Right atrium auricular region (tissue), 2 donors: ENCODE measurements at regions not wholly inside any gene's neighbourhood (a gene's known extent, or its start where the extent isn't known, plus 50 kb on each side); places are given as distances from the start of the nearest gene placed in this dataset.
"Not testable (repeated sequence)": the region's sequence is repeated elsewhere in the genome, so short reads cannot be mapped to it uniquely, and the experiment has no call there.

ENCODE experiments used
- DNase-seq: peaks from one replicate; pipeline ENCODE4 v3.0.0-alpha.2; 2019; ENCODE audit warnings: low spot score
- H3K27ac ChIP-seq, 2 donors: fragments of 200-600 bp; sonication (generic); 1 replicate in 1 of 2; 2 replicates in 1 of 2; pipeline ENCODE4 v1.5.1; 2016 to 2019
- H3K27me3 ChIP-seq, 2 donors: fragments of 200-600 bp; sonication (generic); one replicate each; pipeline versions ENCODE4 v1.5.1 to v1.6.0; 2017 to 2019
- H3K36me3 ChIP-seq: fragments of 200-600 bp; sonication (generic); one replicate; pipeline ENCODE4 v1.5.1; 2016
- H3K4me1 ChIP-seq, 2 donors: fragments of 200-600 bp; sonication (generic); one replicate each; pipeline versions ENCODE4 v1.5.1 to v1.6.0; 2017 to 2019
- H3K4me3 ChIP-seq, 2 donors: fragments of 200-600 bp; sonication (generic); 1 replicate in 1 of 2; 2 replicates in 1 of 2; pipeline ENCODE4 v1.5.1; 2017 to 2019; ENCODE audit warnings: mild to moderate bottlenecking in 1 of 2, moderate library complexity in 1 of 2
- H3K9me3 ChIP-seq, 2 donors: fragments of 200-600 bp; sonication (generic); one replicate each; pipeline ENCODE4 v1.5.1; 2019
- CTCF ChIP-seq, 2 donors: fragments of 200-600 bp; sonication (generic); IDR thresholded peaks; one replicate each; pipeline ENCODE4 v1.5.1; 2019; ENCODE audit warnings: antibody characterized with exemption in 2 of 2

GRCh38 chr1:76687307-76688175, 179.7 kb upstream of the ST6GALNAC5 start:
- Histone ChIP-seq H3K9me3 (no peaks in the 10 kb centered on the region), H3K36me3 (no peaks in the 10 kb centered on the region), H3K4me1 (no peaks in the 10 kb centered on the region), H3K4me3 (no peak overlapping the region), H3K27ac (no peak overlapping the region), H3K27me3 (no peaks in the 10 kb centered on the region)
- DNase-seq, result no peak
- TF ChIP-seq CTCF (IDR thresholded peaks at IDR 0.05), result no peak

- DNase-seq, result no peak
- Histone ChIP-seq H3K27ac (no peak overlapping the region), H3K4me3 (no peak overlapping the region), H3K27me3 (no peaks in the 10 kb centered on the region), H3K4me1 (no peaks in the 10 kb centered on the region), H3K36me3 (no peaks in the 10 kb centered on the region), H3K9me3 (no peaks in the 10 kb centered on the region)
- no peak for TF ChIP-seq CTCF (IDR thresholded peaks at IDR 0.05)
Measured at GRCh38 chr1:76690766-76691165, 176.5 kb upstream of the ST6GALNAC5 start.

GRCh38 chr1:76695535-76695934, 171.7 kb upstream of the ST6GALNAC5 start:
- H3K9me3 ChIP-seq, result no peaks in the 10 kb centered on the region
- H3K36me3 ChIP-seq, result no peaks in the 10 kb centered on the region
- H3K4me1 ChIP-seq, result no peaks in the 10 kb centered on the region
- DNase-seq, result no peak
- no peak for TF ChIP-seq CTCF (IDR thresholded peaks at IDR 0.05)
- H3K4me3 ChIP-seq, result no peak overlapping the region
- H3K27me3 ChIP-seq, result no peaks in the 10 kb centered on the region
- H3K27ac ChIP-seq, result no peak overlapping the region

GRCh38 chr1:76697361-76697760, 169.9 kb upstream of the ST6GALNAC5 start:
- Histone ChIP-seq H3K27ac (no peak overlapping the region), H3K36me3 (no peaks in the 10 kb centered on the region), H3K4me3 (no peak overlapping the region), H3K27me3 (no peaks in the 10 kb centered on the region), H3K4me1 (no peaks in the 10 kb centered on the region), H3K9me3 (no peaks in the 10 kb centered on the region)
- no peak for TF ChIP-seq CTCF (IDR thresholded peaks at IDR 0.05)
- no peak for DNase-seq

GRCh38 chr1:76699646-76700045, 167.6 kb upstream of the ST6GALNAC5 start:
- H3K4me1 ChIP-seq, H3K4me3 ChIP-seq, DNase-seq, H3K36me3 ChIP-seq, H3K27ac ChIP-seq, H3K9me3 ChIP-seq, H3K27me3 ChIP-seq: not testable (repeated sequence)

- DNase-seq, H3K27ac ChIP-seq, H3K27me3 ChIP-seq, H3K9me3 ChIP-seq, H3K36me3 ChIP-seq, H3K4me1 ChIP-seq, H3K4me3 ChIP-seq: not testable (repeated sequence)
Measured at GRCh38 chr1:76700200-76700599, 167.1 kb upstream of the ST6GALNAC5 start.

GRCh38 chr1:76705560-76705959, 161.7 kb upstream of the ST6GALNAC5 start:
- Histone ChIP-seq H3K27me3 (no peaks in the 10 kb centered on the region), H3K9me3 (no peaks in the 10 kb centered on the region), H3K4me1 (no peaks in the 10 kb centered on the region), H3K36me3 (no peaks in the 10 kb centered on the region), H3K4me3 (no peak overlapping the region), H3K27ac (no peak overlapping the region)
- DNase-seq, result no peak
- TF ChIP-seq CTCF (IDR thresholded peaks at IDR 0.05), result no peak
